ENCODE measurements at regions not wholly inside any gene's neighbourhood (a gene's known extent, or its start where the extent isn't known, plus 50 kb on each side); places are given as distances from the start of the nearest gene placed in this dataset.
"Not testable (repeated sequence)": the region's sequence is repeated elsewhere in the genome, so short reads cannot be mapped to it uniquely, and the experiment has no call there.

- H3K4me1 ChIP-seq (ENCODE audit: control insufficient read depth in 2 of 2, insufficient read depth in 2 of 2, low read length in 2 of 2), result peaks cover 0 to 57% of the 10 kb centered on the region in 2 donors
- H3K36me3 ChIP-seq (ENCODE audit: control insufficient read depth in 2 of 3, insufficient read depth in 3 of 3, low read length in 3 of 3), result no peaks in the 10 kb centered on the region
- ChIA-PET CTCF (no interaction called here), POLR2A (interaction anchor here (0.8 to 1.9 kb wide), 3 partner anchors 10 to 69 kb away, joined by 3 to 4 read pairs (median 4); no protein-coding TSS in a partner anchor)
- H3K9me3 Mint-ChIP-seq, result peaks cover 0 to 5% (median 0%) of the 10 kb centered on the region in 11 donors
- H3K36me3 Mint-ChIP-seq, result peaks cover 0 to 5% (median 0%) of the 10 kb centered on the region in 5 donors
- no peaks in the 10 kb centered on the region for H3K27me3 ChIP-seq (ENCODE audit: control insufficient read depth in 2 of 2, insufficient read depth in 2 of 2, low read length in 2 of 2)
- H3K27me3 Mint-ChIP-seq, result no peaks in the 10 kb centered on the region
- ATAC-seq (no peak), DNase-seq (no peak)
- H3K4me1 Mint-ChIP-seq, result peaks cover 25 to 86% (median 71%) of the 10 kb centered on the region in 7 donors
- no peak overlapping the region for H3K27ac ChIP-seq (ENCODE audit: low read depth, low read length)
- intact Hi-C loops (cut with micrococcal nuclease), result no loop called here
- no peak overlapping the region for H3K4me3 ChIP-seq (ENCODE audit: low read length)
- H3K9me3 ChIP-seq (ENCODE audit: control insufficient read depth in 2 of 3, low read length in 3 of 3), result no peaks in the 10 kb centered on the region
- H3K27ac Mint-ChIP-seq, result peak overlapping the region in 8 of 9 donors; percentile 81 to 96 (median 94)
- H3K4me3 Mint-ChIP-seq, result peak overlapping the region in 3 of 10 donors; percentile 23 to 73 (median 26)
These were observed 81.5 kb upstream of the CLDN5 start for GRCh38 chr22:19605508-19606331.

- H3K4me1 Mint-ChIP-seq, result peaks cover 26 to 86% (median 70%) of the 10 kb centered on the region in 7 donors
- ChIA-PET CTCF (interaction anchor here (2.0 kb wide), 1 partner anchor 23 kb away, joined by 14 read pairs; no protein-coding TSS in a partner anchor), POLR2A (interaction anchor here (1.1 to 4.8 kb wide), 3 partner anchors 9 to 13 kb away, joined by 3 to 62 read pairs (median 4); no protein-coding TSS in a partner anchor)
- Histone ChIP-seq H3K4me1 (ENCODE audit: control insufficient read depth in 2 of 2, insufficient read depth in 2 of 2, low read length in 2 of 2) (peaks cover 0 to 57% of the 10 kb centered on the region in 2 donors), H3K9me3 (ENCODE audit: control insufficient read depth in 2 of 3, low read length in 3 of 3) (no peaks in the 10 kb centered on the region), H3K4me3 (ENCODE audit: low read length) (no peak overlapping the region), H3K27me3 (ENCODE audit: control insufficient read depth in 2 of 2, insufficient read depth in 2 of 2, low read length in 2 of 2) (no peaks in the 10 kb centered on the region), H3K27ac (ENCODE audit: low read depth, low read length) (peak overlapping the region; percentile 72), H3K36me3 (ENCODE audit: control insufficient read depth in 2 of 3, insufficient read depth in 3 of 3, low read length in 3 of 3) (no peaks in the 10 kb centered on the region)
- DNase-seq (no peak), ATAC-seq (no peak)
- intact Hi-C loops (cut with micrococcal nuclease), result loop anchor here in 1 of 2 donors (1.0 kb wide), 1 partner anchor 9 kb away; no protein-coding TSS in a partner anchor
- H3K9me3 Mint-ChIP-seq, result peaks cover 0 to 5% (median 0%) of the 10 kb centered on the region in 11 donors
- peaks cover 0 to 5% (median 0%) of the 10 kb centered on the region in 5 donors for H3K36me3 Mint-ChIP-seq
- H3K27me3 Mint-ChIP-seq, result no peaks in the 10 kb centered on the region
- H3K4me3 Mint-ChIP-seq, result peak overlapping the region; percentile 66 to 77 (median 69)
- peak overlapping the region; percentile 89 to 96 (median 94) for H3K27ac Mint-ChIP-seq
These were observed 82.4 kb upstream of the CLDN5 start for GRCh38 chr22:19606332-19607191.

- H3K4me1 ChIP-seq (ENCODE audit: control insufficient read depth in 2 of 2, insufficient read depth in 2 of 2, low read length in 2 of 2), result peaks cover 0 to 54% of the 10 kb centered on the region in 2 donors
- POLR2A ChIA-PET, result interaction anchor here (1.1 to 4.8 kb wide), 3 partner anchors 8 to 12 kb away, joined by 3 to 62 read pairs (median 4); no protein-coding TSS in a partner anchor
- peak overlapping the region; percentile 89 to 96 (median 94) for H3K27ac Mint-ChIP-seq
These were observed 83.2 kb upstream of the CLDN5 start for GRCh38 chr22:19607192-19608002.

GRCh38 chr22:19608003-19608690 lies 83.9 kb upstream of the CLDN5 start:
- Mint-ChIP-seq H3K4me1 (peaks cover 21 to 76% (median 55%) of the 10 kb centered on the region in 7 donors), H3K27ac (peak overlapping the region; percentile 89 to 96 (median 94)), H3K9me3 (peaks cover 0 to 3% (median 0%) of the 10 kb centered on the region in 11 donors), H3K27me3 (no peaks in the 10 kb centered on the region), H3K4me3 (peak overlapping the region in 8 of 10 donors; percentile 61 to 74 (median 68)), H3K36me3 (no peaks in the 10 kb centered on the region)
- H3K27me3 ChIP-seq (ENCODE audit: control insufficient read depth in 2 of 2, insufficient read depth in 2 of 2, low read length in 2 of 2), result no peaks in the 10 kb centered on the region
- no peaks in the 10 kb centered on the region for H3K36me3 ChIP-seq (ENCODE audit: control insufficient read depth in 2 of 3, insufficient read depth in 3 of 3, low read length in 3 of 3)
- intact Hi-C loops (cut with micrococcal nuclease), result no loop called here
- peak overlapping the region; percentile 72 for H3K27ac ChIP-seq (ENCODE audit: low read depth, low read length)
- ATAC-seq, result no peak
- POLR2A ChIA-PET, result interaction anchor here (0.8 to 4.8 kb wide), 4 partner anchors 7 to 11 kb away, joined by 3 to 62 read pairs (median 4); no protein-coding TSS in a partner anchor
- no peak overlapping the region for H3K4me3 ChIP-seq (ENCODE audit: low read length)
- CTCF ChIA-PET, result interaction anchor here (0.6 to 2.0 kb wide), 4 partner anchors 22 to 1493 kb away, joined by 3 to 14 read pairs (median 4); no protein-coding TSS in a partner anchor
- no peaks in the 10 kb centered on the region for H3K9me3 ChIP-seq (ENCODE audit: control insufficient read depth in 2 of 3, low read length in 3 of 3)
- no peak for DNase-seq
- H3K4me1 ChIP-seq (ENCODE audit: control insufficient read depth in 2 of 2, insufficient read depth in 2 of 2, low read length in 2 of 2), result peaks cover 0 to 46% of the 10 kb centered on the region in 2 donors

More at GRCh38 chr22:19607192-19608002, 83.2 kb upstream of the CLDN5 start:
- no peaks in the 10 kb centered on the region for H3K9me3 ChIP-seq (ENCODE audit: control insufficient read depth in 2 of 3, low read length in 3 of 3)
- H3K4me3 ChIP-seq (ENCODE audit: low read length), result no peak overlapping the region
- H3K9me3 Mint-ChIP-seq, result peaks cover 0 to 5% (median 0%) of the 10 kb centered on the region in 11 donors
- H3K36me3 ChIP-seq (ENCODE audit: control insufficient read depth in 2 of 3, insufficient read depth in 3 of 3, low read length in 3 of 3), result no peaks in the 10 kb centered on the region
- intact Hi-C loops (cut with micrococcal nuclease), result loop anchor here in 1 of 2 donors (1.0 kb wide), 1 partner anchor 10 kb away; no protein-coding TSS in a partner anchor
- peak overlapping the region; percentile 66 to 77 (median 69) for H3K4me3 Mint-ChIP-seq
- no peaks in the 10 kb centered on the region for H3K27me3 ChIP-seq (ENCODE audit: control insufficient read depth in 2 of 2, insufficient read depth in 2 of 2, low read length in 2 of 2)
- no peaks in the 10 kb centered on the region for H3K27me3 Mint-ChIP-seq
- DNase-seq (peak in 8 of 9 donors; percentile 40 to 85 (median 78)), ATAC-seq (peak; percentile 93)
- H3K27ac ChIP-seq (ENCODE audit: low read depth, low read length), result peak overlapping the region; percentile 72
- peaks cover 28 to 82% (median 63%) of the 10 kb centered on the region in 7 donors for H3K4me1 Mint-ChIP-seq
- H3K36me3 Mint-ChIP-seq, result peaks cover 0 to 5% (median 0%) of the 10 kb centered on the region in 5 donors
- CTCF ChIA-PET, result interaction anchor here (0.6 to 2.0 kb wide), 3 partner anchors 22 to 1494 kb away, joined by 3 to 14 read pairs (median 3); no protein-coding TSS in a partner anchor

- not testable (repeated sequence) for H3K36me3 Mint-ChIP-seq; H3K27ac ChIP-seq (ENCODE audit: low read depth, low read length); H3K4me3 ChIP-seq (ENCODE audit: low read length); DNase-seq; ATAC-seq; H3K9me3 Mint-ChIP-seq; H3K36me3 ChIP-seq (ENCODE audit: control insufficient read depth in 2 of 3, insufficient read depth in 3 of 3, low read length in 3 of 3); H3K27me3 ChIP-seq (ENCODE audit: control insufficient read depth in 2 of 2, insufficient read depth in 2 of 2, low read length in 2 of 2); H3K27me3 Mint-ChIP-seq; H3K9me3 ChIP-seq (ENCODE audit: control insufficient read depth in 2 of 3, low read length in 3 of 3)
- peaks cover 21 to 61% (median 47%) of the 10 kb centered on the region in 7 donors for H3K4me1 Mint-ChIP-seq
- H3K4me1 ChIP-seq (ENCODE audit: control insufficient read depth in 2 of 2, insufficient read depth in 2 of 2, low read length in 2 of 2), result peaks cover 0 to 43% of the 10 kb centered on the region in 2 donors
- intact Hi-C loops (cut with micrococcal nuclease), result loop anchor here in 1 of 2 donors (5.0 kb wide), 1 partner anchor 32 kb away; no protein-coding TSS in a partner anchor
- CTCF ChIA-PET, result interaction anchor here (1.0 kb wide), 1 partner anchor 20 kb away, joined by 3 read pairs; no protein-coding TSS in a partner anchor
- POLR2A ChIA-PET, result interaction anchor here (4.8 kb wide), 1 partner anchor 12 kb away, joined by 62 read pairs; no protein-coding TSS in a partner anchor
- H3K4me3 Mint-ChIP-seq, result peak overlapping the region in 3 of 10 donors; percentile 47 to 73 (median 61)
- peak overlapping the region in 3 of 9 donors; percentile 76 to 96 (median 92) for H3K27ac Mint-ChIP-seq
These were observed 85.5 kb upstream of the CLDN5 start for GRCh38 chr22:19609753-19610152.
